Lung microvascular endothelial cell (primary cell): ENCODE measurements at regions not wholly inside any gene's neighbourhood (a gene's known extent, or its start where the extent isn't known, plus 50 kb on each side); places are given as distances from the start of the nearest gene placed in this dataset.
"Not testable (repeated sequence)": the region's sequence is repeated elsewhere in the genome, so short reads cannot be mapped to it uniquely, and the experiment has no call there.

Experiments
- DNase-seq, 2 donors: peaks; one replicate each; pipeline versions ENCODE4 v3.0.0 to v3.0.0-alpha.2; 2010; ENCODE audit warnings: low read depth in 2 of 2

DNA sequence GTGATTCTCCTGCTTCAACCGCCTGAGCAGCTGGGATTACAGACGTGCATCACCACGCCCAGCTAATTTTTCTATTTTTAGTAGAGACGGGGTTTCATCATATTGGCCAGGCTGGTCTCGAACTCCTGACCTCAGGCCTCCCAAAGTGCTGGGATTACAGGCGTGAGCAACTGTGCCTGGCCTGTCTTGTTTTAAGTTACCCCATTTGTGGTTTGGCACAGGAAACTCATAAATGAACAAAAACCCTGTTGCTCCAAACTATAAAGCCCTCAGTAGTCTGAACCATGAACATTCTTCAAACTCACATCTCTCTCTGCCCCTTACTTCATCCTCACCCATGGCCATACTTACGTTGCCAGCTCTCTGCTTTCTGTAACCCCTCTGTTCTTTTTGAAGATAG is 61.7 kb downstream of the RHOU start:
- not testable (repeated sequence) for DNase-seq

DNA sequence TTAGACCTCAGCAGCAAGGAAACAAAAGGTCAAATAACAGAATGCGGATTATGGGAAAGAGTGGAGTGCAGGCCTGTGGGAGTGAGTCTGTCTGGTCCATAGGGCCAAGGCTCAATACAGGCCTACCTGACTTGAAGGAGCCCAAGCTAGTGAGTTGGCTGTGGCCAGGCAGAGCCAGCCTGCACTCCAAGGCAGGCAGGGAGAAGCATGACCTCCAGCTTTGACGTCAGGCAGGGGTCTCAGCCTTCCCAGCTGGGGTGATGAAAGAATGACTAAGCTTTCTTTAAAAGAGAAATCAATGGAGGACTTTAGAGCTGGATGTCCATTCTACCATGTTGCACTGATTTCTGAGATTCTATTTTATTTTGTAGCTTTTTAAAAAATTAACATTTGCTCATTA is 62.8 kb downstream of the RHOU start:
- no peak for DNase-seq

DNA sequence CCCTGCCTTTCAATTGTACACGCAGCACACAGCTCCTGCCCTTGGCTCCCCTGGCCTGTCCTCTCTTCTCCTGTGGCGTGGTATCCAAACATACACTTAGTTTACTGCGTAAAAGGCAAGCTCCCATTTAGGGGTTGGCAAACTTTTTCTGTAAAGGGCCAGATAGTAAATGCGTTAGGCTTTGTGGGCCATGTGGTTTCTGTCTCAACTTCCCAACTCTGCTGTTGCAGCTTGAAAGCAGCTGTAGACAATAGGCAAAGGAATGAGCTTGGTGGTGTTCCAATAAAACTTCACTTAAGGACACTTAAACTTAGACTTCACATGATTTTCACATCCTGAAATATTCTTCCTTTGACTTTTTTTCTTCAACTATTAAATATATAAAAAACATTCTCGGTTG is 63.3 kb downstream of the RHOU start:
- DNase-seq: no peak

DNA sequence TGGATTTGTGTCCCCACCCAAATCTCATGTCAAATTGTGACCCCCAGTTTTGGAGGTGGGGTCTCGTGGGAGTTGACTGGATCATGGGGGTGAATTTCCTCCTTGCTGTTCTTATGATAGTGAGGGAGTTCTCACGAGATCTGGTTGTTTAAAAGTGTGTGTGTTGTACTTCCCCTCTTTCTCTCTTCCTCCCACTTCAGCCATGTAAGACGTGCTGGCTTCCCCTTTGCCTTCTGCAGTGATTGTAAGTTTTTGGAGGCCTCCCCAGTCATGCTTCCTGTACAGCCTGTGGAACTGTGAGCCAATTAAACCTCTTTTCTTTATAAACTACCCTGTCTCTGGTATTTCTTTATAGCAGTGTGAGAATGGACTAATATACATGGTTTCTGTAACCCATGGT is 64.6 kb downstream of the RHOU start:
- DNase-seq: no peak

DNA sequence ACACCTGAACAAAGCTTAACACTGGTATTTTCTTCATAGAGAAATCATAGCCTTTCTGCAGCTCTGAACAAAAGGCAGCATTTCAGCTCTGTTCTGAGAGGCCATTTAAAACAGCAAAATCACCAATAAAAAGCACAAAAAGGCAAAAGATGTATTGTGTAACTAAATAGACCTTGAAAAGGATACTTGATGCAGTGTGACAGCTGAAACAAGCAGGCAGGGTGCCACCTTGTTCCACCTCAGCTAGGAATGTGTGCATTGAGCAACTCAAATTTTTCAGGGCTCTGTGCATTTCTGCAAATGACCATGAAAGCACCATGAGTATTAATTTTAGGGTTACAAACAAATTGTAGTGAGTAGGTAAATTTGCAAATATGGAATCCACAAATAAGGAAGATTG is 65.8 kb downstream of the RHOU start:
- no peak for DNase-seq

DNA sequence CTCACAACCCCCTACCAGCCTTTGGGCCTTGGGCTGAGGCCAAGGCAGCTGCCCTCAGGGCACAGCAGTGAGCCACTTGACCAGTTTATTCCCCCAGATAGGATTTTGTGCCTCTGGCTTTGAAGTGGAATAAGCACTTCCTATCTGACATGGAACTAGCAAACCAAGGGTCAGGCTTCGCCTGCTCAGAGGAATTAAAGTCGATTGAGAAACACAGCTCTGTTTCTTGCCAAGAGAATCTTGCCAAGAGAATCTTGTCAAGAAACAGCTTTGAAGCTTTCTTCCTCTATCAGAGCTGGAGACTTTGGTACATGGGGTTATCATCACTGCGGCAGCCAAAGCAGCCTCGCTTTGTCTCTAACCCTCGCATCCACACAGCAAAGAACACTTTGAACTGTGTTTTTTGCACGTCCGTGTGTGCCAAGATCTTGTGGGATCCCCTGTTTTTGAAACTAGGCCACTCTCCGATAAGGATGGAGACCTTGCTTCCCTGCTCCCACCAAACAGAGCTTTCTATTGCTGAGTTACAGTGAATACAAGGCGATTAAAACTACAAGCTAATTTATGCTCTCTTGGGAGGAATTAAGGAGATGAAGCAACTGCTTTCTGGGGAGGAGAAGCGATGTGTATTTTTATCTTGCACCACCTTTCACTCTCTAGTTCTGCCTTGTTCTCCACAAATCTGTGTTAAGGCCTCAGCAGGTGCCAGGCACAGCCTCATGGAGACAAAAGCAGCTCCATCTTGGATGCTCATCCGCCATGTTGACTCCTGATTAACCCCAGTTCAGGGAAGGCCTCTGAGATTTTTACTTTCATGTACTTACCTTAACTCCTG is 67.3 kb downstream of the RHOU start:
- no peak for DNase-seq

DNA sequence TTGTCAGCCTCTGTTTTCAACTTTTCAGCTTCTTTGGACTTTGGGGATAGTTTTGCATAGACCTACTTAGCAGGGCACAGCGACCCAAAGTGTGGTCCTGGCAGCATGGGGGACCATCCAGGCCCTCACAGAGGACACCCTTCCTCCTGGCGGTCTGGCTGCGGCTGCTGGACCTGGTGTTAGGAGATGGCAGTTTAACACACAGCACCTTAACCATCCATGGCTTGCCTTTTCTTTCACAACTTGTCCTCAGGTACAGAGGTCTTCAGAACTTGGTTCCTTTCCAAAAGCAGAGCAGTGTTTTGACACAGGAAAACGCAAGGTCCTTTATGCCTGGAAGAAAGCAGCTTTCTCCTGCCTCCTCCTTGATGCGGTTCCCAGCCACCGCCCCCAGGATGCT is 68.1 kb downstream of the RHOU start:
- DNase-seq: no peak

DNA sequence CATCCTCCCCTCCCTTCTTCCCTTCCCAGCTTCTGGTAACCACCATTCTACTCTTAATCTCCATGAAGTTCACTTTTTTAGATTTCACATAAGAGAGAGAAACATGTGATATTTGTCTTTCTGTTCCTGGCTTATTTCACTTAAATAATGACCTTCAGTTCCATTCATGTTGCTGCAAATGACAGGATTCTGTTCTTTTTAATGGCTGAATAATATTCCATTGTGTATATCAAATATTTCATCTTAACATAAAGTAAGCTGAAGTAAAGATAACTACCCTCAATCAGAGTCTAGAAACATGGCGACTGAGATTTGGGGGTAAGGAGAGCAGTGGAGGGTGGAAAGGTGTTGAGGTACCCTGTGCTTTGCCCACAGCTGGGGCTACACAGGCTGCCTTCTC is 68.9 kb downstream of the RHOU start:
- no peak for DNase-seq

DNA sequence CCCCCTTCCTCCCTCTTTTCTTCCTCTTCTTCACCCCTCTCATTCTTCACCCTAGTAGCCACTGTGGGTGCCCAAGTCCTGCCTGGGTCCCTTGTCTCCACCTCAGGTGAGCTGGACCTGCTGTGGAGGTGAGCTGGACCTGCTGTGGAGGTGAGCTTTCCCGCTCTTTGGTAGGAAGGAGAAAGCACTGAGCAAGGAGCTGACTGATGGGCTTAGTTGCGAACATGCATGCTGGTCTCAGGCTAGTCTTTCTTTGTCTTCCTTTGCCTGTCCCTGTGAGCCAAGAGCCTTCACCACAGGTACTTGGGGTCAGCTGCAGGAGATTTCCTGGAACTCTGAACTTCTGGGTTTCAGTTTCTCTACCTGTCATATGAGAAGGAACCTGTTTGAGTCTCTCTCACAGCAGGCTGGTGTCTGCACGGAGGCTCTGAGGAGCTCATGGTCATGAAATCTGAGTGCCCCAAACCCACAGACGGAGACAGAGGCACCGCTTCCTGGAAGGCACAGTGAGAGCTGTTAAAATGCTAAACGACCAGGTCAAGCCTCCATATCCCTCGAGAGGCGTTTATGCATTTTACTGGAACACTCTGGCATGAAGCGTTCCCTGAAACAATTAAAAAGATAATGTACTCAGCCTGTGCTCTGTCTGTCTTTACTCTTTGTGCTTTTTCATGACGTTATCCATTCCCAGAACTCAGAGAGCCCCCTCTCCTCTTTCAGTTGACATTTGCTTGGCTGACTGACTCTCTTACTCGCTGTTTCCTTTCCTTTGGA is 69.5 kb downstream of the RHOU start:
- no peak for DNase-seq

DNA sequence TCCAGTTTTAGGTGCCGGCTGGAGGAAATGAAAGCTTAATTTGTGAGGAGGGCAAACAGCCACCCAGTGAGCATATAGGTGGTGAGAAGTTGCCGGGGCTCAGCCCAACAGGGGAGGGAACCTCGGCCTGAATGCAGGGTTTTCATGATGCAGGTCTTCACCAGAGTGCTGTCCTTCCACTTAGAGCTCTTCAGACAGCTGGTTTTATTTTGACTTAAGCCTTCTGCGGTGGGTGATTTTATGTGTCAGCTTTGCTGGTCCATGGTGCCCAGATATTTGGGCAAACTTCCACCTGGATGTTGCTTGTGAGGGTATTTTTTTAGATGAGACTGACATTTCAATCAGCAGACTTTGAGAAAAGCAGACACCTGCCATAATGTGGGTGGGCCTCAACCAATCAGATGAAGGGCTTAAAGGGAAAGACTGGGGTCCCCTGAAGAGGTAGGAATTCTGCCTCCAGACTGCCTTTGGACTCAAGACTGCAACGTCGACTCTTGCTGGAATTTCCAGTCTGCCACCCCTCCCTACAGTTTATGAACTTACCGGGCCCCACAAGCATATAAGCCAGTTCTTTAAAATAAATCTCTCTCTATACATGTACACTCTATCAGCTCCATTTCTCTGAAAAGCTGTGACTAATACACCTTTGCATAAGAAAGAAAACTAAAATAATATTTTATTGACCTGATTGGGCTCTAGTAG is 72.8 kb downstream of the RHOU start:
- DNase-seq: no peak

DNA sequence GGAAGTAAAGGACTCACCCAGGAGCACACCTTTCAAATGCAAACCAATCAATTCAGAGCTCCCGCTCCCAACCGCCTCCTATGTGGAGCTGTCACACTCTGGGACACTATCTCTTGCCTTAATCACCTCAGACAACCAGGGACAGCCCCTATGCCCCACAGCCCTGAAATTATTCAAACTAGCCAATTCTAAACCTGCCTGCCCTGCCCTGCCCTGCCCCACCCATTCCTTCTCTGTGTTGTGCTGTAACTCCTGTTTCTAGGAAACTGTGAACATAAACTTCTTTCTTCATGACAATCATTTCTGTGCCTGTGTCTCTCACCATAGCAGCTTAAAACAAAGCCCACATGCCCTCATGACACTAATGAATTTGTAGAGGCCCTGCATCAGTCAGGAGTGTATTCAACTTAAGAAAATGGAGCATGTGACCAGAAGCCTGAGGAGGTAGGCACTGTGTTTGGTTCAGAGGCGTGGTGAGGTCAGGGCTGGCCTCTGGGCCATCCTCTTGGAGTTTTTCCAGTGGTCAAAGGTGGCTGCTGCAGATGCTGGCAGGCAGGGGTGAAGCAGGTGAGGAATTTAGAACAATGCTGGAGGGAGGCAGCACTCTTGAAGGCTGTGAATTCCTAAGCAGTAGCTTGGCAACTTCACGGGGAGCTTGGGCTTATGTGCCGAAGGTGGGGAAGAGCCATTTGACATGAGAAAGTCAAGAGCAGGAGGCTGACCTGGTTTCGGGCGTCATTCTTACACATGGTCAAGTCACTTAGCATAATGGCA is 74.5 kb downstream of the RHOU start:
- DNase-seq: no peak

DNA sequence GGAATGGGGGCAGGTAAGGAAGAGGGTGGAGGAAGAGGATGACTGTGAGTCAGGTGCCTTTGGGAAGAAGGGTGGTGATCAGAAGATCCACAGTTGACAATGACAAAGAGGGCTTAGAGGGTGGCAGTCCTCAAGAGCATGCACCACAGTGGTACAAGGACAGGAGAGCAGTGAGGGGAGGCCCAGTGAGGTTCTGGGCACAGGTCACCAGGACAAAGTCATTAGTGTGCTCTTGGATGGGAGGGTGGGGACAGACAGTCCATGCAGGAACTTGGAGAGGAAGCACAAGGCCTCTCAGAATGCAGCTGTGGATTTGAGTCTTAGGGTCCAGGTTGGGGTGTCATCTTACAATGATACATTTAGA is 75.1 kb downstream of the RHOU start:
- DNase-seq: no peak

DNA sequence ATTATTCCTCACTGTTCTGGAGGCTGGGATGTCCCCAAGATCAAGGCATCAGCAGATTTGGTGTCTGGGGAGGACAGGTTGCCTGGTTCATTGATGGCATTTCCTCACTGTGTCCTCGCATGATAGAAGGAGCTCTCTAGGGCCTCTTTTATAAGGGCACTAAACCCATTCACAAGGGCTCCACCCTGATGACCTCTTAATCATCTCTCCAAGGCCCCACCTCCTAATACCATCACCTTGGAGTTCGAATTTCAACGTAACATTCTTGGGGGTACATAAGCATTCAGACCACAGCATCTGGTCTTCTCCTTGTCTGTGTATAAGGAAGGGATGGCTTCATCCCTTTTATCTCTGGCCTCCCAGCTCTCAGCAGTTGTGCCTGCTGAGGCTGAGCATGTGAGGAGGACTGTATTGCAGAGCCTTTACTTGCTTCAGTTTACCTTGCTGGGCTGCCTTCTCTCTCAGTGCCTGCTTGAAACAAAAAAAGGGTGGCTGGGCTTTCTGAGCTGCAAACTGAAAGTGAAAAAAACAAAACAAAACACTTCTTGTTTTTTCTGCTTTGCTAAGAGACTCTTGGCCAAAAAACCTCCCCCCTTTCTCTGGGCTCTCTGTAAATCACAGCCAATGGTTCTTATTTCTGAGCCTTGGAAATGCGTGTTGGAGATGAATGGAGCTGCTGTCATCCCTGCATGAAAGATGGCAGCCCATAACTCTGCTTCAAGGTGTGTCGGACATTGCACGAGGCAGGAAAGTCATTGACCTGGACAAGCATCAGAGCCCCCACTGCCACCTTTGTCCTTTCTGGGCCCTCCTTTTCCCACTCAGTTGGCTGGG is 75.8 kb downstream of the RHOU start:
- no peak for DNase-seq

DNA sequence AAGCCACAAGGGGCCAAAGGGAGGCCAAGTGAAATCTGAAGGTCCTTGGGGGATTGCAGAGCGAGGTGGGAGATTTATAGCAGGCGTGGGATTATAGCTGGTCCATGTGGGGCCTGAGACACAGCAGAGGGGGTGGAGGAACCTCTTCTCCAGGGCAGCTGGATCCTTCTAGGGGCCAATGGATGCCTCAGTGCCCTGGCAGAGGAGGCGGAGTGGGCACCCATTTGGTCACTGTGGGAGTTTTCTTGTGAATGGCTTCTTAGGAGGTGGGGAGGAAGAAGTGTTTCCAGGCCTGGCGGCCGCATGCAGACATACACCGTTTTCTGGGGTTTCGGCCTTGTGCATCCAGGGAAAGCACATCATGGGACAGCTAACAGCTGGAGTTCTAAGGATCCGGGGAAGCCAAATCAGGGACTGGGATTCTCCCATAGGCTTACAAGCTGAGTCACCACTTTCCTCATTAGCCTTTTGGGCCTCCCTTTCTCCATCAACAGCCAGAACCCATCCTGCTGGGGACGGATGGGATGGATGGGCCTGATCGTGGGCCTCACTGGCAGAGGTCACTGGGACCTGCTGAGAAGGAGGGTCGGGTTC is 76.5 kb downstream of the RHOU start:
- DNase-seq: no peak

DNA sequence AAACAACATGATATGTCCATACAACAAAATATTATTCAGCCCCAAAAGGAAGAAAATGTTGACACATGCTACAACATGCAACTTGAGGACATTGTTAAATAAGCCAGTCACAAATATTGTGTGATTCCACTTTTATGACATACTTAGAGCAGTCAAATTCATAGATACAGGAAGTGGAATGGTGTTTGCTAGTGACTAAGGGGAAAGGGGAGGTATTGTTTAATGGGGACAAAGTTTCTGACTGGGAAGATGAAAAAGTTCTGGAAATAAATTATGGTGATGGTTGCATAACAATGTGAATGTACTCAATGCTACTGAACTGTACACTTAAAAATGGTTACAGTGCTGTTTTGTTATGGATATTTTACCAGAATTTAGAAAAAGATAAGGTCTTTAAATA is 77.7 kb downstream of the RHOU start:
- peak in 1 of 2 donors; percentile 56 for DNase-seq

DNA sequence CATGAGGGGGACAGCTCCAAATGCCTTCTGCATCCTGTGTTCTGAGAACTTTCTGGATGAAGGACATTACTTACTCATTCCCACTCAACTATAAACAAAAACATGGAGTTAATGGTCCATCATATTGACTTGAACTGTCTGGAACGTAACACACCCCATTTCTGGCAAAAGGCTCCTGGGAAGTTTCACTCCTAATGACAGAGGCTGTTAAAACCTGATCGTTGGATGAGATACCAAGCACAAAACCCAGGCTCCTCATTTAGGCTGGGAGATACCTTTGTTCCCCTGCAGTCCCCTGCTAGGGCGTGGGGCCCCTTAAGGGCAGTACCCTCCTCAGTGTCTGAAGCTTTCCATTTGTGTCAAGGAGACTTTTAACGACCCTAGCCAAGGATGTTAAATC is 78.9 kb downstream of the RHOU start:
- DNase-seq: no peak

DNA sequence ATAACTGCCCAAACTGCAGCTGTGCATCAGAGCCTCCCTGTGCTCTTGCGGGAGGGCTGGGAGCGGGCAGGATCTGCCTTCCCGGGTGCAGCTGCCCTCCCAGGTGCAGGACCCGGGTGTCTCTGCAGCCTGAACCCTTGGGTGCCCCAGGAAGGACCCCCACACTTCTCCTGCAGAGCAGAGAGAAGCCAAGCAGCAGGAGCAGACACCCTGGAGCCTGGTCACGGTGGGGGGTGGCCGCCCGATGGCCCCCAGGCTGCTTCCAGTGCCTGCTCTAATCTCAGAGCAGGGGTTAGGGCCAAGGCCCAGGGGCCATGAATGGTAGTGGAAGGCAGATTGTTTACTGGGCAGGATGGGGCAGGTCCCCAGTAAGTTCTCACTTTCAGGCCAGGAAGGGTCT is 83.0 kb downstream of the RHOU start:
- DNase-seq: no peak

DNA sequence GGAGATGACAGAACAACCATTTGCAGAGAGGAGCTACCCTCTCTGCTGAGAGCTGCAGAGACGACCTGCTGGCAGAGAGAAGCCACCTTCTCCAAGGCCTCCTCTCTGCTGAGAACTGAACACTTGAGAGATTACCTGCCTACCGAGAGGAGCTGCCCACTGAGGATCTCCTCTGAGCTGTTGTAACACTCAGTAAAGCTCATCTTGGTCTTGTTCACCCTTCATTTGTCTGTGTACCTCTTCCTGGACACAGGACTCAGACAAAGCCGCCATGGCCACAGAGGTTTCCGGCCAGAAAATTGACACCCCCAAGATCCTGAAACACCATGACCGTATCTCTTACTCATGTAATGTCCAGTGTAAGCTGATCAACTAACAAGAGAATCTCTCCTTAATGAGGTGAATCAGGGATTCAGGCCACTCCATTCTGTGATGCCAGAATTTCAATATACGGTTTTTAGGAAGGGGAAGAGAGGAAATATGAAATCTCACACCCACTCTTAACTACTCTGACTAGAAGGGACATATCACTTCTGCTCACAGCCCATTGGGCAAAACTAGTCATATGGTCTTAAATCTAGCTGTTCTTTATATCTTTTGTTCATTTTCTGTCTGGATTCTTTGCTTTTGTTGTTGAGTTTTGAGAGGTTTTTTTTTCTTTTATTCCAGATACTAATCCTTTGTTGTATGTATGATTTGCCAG is 83.8 kb downstream of the RHOU start:
- DNase-seq: no peak

DNA sequence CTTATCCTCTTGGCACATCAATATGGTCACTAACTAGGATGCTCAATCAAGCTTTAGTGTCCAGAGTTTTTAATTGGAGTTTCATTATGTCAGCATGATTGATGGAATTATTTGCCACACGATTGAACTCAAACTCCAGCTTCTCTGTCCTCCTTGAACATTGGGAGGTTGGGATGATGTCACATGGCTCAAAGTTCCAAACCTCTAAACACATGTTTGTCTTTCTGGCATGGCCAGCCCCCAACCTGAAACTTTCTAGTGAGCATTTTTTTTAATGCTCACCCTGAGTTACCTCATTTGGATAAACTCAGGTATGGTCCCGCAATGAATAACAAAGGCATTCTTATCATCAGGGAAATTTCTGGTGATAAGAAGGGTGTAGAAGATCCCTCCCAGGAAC is 86.0 kb downstream of the RHOU start:
- no peak for DNase-seq

DNA sequence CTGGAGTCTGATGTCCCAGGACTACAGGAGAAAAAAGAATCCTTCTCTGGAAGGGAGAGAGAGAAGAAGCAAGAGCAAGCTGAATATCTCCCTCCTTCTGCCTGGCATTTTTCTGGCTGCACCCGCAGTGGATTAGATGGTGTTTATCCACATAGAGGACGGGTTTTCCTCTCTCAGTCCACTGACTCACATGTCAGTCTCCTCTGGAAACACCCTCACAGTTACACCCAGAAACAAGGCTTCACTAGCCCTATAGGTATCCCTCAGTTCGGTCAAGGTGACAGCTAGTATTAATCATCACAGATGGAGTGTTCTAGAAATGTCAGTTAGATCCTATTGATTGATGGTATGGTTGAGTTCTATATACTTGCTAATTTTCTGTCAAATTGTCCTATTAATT is 87.9 kb downstream of the RHOU start:
- DNase-seq: no peak
